ENCODE measurements at regions not wholly inside any gene's neighbourhood (a gene's known extent, or its start where the extent isn't known, plus 50 kb on each side); places are given as distances from the start of the nearest gene placed in this dataset.

- Mint-ChIP-seq H3K36me3 (ENCODE audit: low read depth) (peaks cover 2% of the 10 kb centered on the region), H3K9me3 (peaks cover 13% of the 10 kb centered on the region), H3K4me3 (no peak overlapping the region), H3K27me3 (ENCODE audit: insufficient read depth) (no peaks in the 10 kb centered on the region), H3K27ac (no peak overlapping the region), H3K4me1 (peaks cover 6% of the 10 kb centered on the region)
- DNase-seq, result peak; percentile 82
- no peak overlapping the region for H3K4me3 ChIP-seq (ENCODE audit: low read length)
- peaks cover under 1% of the 10 kb centered on the region for H3K4me1 ChIP-seq (ENCODE audit: control insufficient read depth, insufficient read depth, low read length)
- no peaks in the 10 kb centered on the region for H3K36me3 ChIP-seq (ENCODE audit: control insufficient read depth, insufficient read depth, low read length)
- H3K9ac ChIP-seq (ENCODE audit: extremely low read depth, low read length, poor library complexity, severe bottlenecking), result no peak overlapping the region
- TF ChIP-seq CTCF (conservative IDR thresholded peaks at IDR 0.05), result peak; percentile 92
- WGBS, 2 experiments (ENCODE audit: insufficient coverage in 1 of 2, insufficient read length in 1 of 2), result 59 to 86% methylated on average over 2 to 4 of the region's 4 CpGs
- peaks cover 17% of the 10 kb centered on the region for H3K9me3 ChIP-seq (ENCODE audit: control insufficient read depth, low read length)
- H3K27me3 ChIP-seq (ENCODE audit: control insufficient read depth, insufficient read depth, low read length, poor library complexity, severe bottlenecking), result no peaks in the 10 kb centered on the region
- no peak overlapping the region for H3K27ac ChIP-seq (ENCODE audit: low read depth, low read length)
These were observed 491.0 kb downstream of the MATN1 start for GRCh38 chr1:30232288-30232899.

GRCh38 chr1:30229960-30230359, 493.4 kb downstream of the MATN1 start:
- DNase-seq, result no peak
- peaks cover under 1% of the 10 kb centered on the region for H3K9me3 Mint-ChIP-seq
- Histone ChIP-seq H3K36me3 (ENCODE audit: control insufficient read depth, insufficient read depth, low read length) (no peaks in the 10 kb centered on the region), H3K4me1 (ENCODE audit: control insufficient read depth, insufficient read depth, low read length) (peaks cover 10% of the 10 kb centered on the region), H3K4me3 (ENCODE audit: low read length) (no peak overlapping the region), H3K9me3 (ENCODE audit: control insufficient read depth, low read length) (no peaks in the 10 kb centered on the region), H3K9ac (ENCODE audit: extremely low read depth, low read length, poor library complexity, severe bottlenecking) (no peak overlapping the region), H3K27ac (ENCODE audit: low read depth, low read length) (no peak overlapping the region), H3K27me3 (ENCODE audit: control insufficient read depth, insufficient read depth, low read length, poor library complexity, severe bottlenecking) (no peaks in the 10 kb centered on the region)
- TF ChIP-seq CTCF (conservative IDR thresholded peaks at IDR 0.05), result no peak
- no peak overlapping the region for H3K27ac Mint-ChIP-seq
- no peaks in the 10 kb centered on the region for H3K27me3 Mint-ChIP-seq (ENCODE audit: insufficient read depth)
- H3K4me1 Mint-ChIP-seq, result peaks cover 15% of the 10 kb centered on the region
- no peak overlapping the region for H3K4me3 Mint-ChIP-seq
- H3K36me3 Mint-ChIP-seq (ENCODE audit: low read depth), result no peaks in the 10 kb centered on the region
- 98 to 100% methylated on average over 6 to 9 of the region's 9 CpGs for WGBS, 2 experiments (ENCODE audit: insufficient coverage in 1 of 2, insufficient read length in 1 of 2)

GRCh38 chr1:30229557-30229956, 493.8 kb downstream of the MATN1 start:
- no peaks in the 10 kb centered on the region for H3K9me3 ChIP-seq (ENCODE audit: control insufficient read depth, low read length)
- no peak overlapping the region for H3K4me3 Mint-ChIP-seq
- no peak for DNase-seq
- H3K27ac Mint-ChIP-seq, result no peak overlapping the region
- no peaks in the 10 kb centered on the region for H3K36me3 Mint-ChIP-seq (ENCODE audit: low read depth)
- no peak overlapping the region for H3K4me3 ChIP-seq (ENCODE audit: low read length)
- no peaks in the 10 kb centered on the region for H3K27me3 Mint-ChIP-seq (ENCODE audit: insufficient read depth)
- H3K4me1 Mint-ChIP-seq, result peaks cover 15% of the 10 kb centered on the region
- no peaks in the 10 kb centered on the region for H3K27me3 ChIP-seq (ENCODE audit: control insufficient read depth, insufficient read depth, low read length, poor library complexity, severe bottlenecking)
- no peak overlapping the region for H3K27ac ChIP-seq (ENCODE audit: low read depth, low read length)
- H3K9ac ChIP-seq (ENCODE audit: extremely low read depth, low read length, poor library complexity, severe bottlenecking), result no peak overlapping the region
- peaks cover 10% of the 10 kb centered on the region for H3K4me1 ChIP-seq (ENCODE audit: control insufficient read depth, insufficient read depth, low read length)
- WGBS, 2 experiments (ENCODE audit: insufficient coverage in 1 of 2, insufficient read length in 1 of 2), result 96 to 98% methylated on average over 9 of the region's 9 CpGs
- no peaks in the 10 kb centered on the region for H3K9me3 Mint-ChIP-seq
- H3K36me3 ChIP-seq (ENCODE audit: control insufficient read depth, insufficient read depth, low read length), result no peaks in the 10 kb centered on the region
- TF ChIP-seq CTCF (conservative IDR thresholded peaks at IDR 0.05), result no peak

All from endodermal cell (in vitro differentiated cells).